Panc1 (cell line): ENCODE measurements at regions not wholly inside any gene's neighbourhood (a gene's known extent, or its start where the extent isn't known, plus 50 kb on each side); places are given as distances from the start of the nearest gene placed in this dataset.
"Not testable (repeated sequence)": the region's sequence is repeated elsewhere in the genome, so short reads cannot be mapped to it uniquely, and the experiment has no call there.

Experiments
- ATAC-seq: fragments of 200-7000 bp; cut with Tn5 transposase; 2 replicates; pipeline ENCODE4 v1.9.1; 2020; ENCODE audit warnings: mild to moderate bottlenecking, moderate library complexity
- BruUV-seq: library from RNA; stranded (reverse); fragments of 400-500 nt; replicated peaks from 2 replicates; lab custom pipeline; 2021; lab: Mats Ljungman, UMichigan
- CTCF ChIA-PET: fragments of 300-600 bp; sonication (Branson Sonifier 250); formaldehyde crosslinking; loops from one replicate; lab custom pipeline; 2022; ENCODE audit warnings: antibody characterized with exemption; lab: Charles Lee
- POLR2A ChIA-PET: fragments of 300-600 bp; sonication (Branson Sonifier 250); formaldehyde crosslinking; loops from one replicate; lab custom pipeline; 2022; ENCODE audit warnings: antibody characterized with exemption; lab: Charles Lee
- DNase-seq: peaks from one replicate; pipeline ENCODE4 v3.0.0-alpha.2; 2010; ENCODE audit warnings: low read depth, low spot score
- H3K27ac ChIP-seq: 2 replicates; pipeline ENCODE4 v1.5.1; 2011; ENCODE audit warnings: mild to moderate bottlenecking, low read length, inconsistent platforms
- H3K27me3 ChIP-seq: fragments of 200-500 bp; sonication (Bioruptor generic); 2 replicates; pipeline ENCODE4 v1.6.0; 2014; ENCODE audit warnings: low read length, inconsistent platforms; ENCODE audit not compliant: control insufficient read depth, insufficient read depth
- H3K36me3 ChIP-seq: fragments of 200-500 bp; sonication (Bioruptor generic); 2 replicates; pipeline ENCODE4 v1.5.1; 2014; ENCODE audit warnings: inconsistent platforms, mild to moderate bottlenecking, low read length, moderate library complexity; ENCODE audit not compliant: control insufficient read depth, insufficient read depth
- H3K4me1 ChIP-seq: 2 replicates; pipeline ENCODE4 v1.5.1; 2011; ENCODE audit warnings: inconsistent platforms, mild to moderate bottlenecking, low read length, moderate library complexity; ENCODE audit not compliant: control insufficient read depth, insufficient read depth
- H3K4me3 ChIP-seq, 2 experiments: 2 replicates each; pipeline ENCODE4 v1.5.1; 2011 to 2012; ENCODE audit warnings: low read depth in 2 of 2, low read length in 2 of 2, mild to moderate bottlenecking in 2 of 2, inconsistent platforms in 1 of 2, moderate library complexity in 1 of 2
- H3K9me3 ChIP-seq: fragments of 200-500 bp; sonication (Bioruptor generic); 2 replicates; pipeline ENCODE4 v1.5.1; 2014; ENCODE audit warnings: low read depth, mild to moderate bottlenecking, inconsistent platforms, low read length, moderate library complexity; ENCODE audit not compliant: control insufficient read depth, insufficient read depth
- CTCF ChIP-seq: fragments of 450-650 bp; IDR thresholded peaks from 2 replicates; pipeline ENCODE4 v1.5.1; 2017; ENCODE audit warnings: mild to moderate bottlenecking
- POLR2AphosphoS5 ChIP-seq: IDR thresholded peaks from 2 replicates; pipeline ENCODE4 v1.6.1; 2012; ENCODE audit warnings: mild to moderate bottlenecking, low read depth, low read length, moderate library complexity
- REST ChIP-seq, 2 experiments: IDR thresholded peaks; 2 replicates each; pipeline ENCODE4 v1.6.1; 2011 to 2012; ENCODE audit warnings: low read depth in 2 of 2, control low read depth in 1 of 2, low read length in 1 of 2, mild to moderate bottlenecking in 1 of 2, moderate library complexity in 1 of 2; ENCODE audit not compliant: insufficient read depth in 1 of 2
- SIN3A ChIP-seq: IDR thresholded peaks from 2 replicates; pipeline ENCODE4 v1.6.1; 2012; ENCODE audit warnings: low read depth, mild to moderate bottlenecking, low read length, moderate library complexity, borderline replicate concordance; ENCODE audit not compliant: insufficient read depth
- TCF7L2 ChIP-seq: IDR thresholded peaks from 2 replicates; pipeline ENCODE4 v1.6.1; 2011; ENCODE audit warnings: mild to moderate bottlenecking, low read depth, low read length, inconsistent platforms
- in situ Hi-C: cut with HindIII; loops from 2 replicates; pipeline ENCODE4 v1.10.0; 2016; ENCODE audit warnings: low sequenced_read_pairs, low pct_unique_long_range_greater_than_20kb
- intact Hi-C: fragments of 100-400 bp; cut with micrococcal nuclease; formaldehyde crosslinking; loops from one replicate; pipeline ENCODE4 v1.10.0; 2022; ENCODE audit not compliant: unreplicated experiment

GRCh38 chr6:147961481-147962141, 381.0 kb upstream of the SASH1 start:
- CTCF ChIA-PET: no interaction called here
- Histone ChIP-seq H3K4me3 (no peak overlapping the region), H3K4me1 (no peaks in the 10 kb centered on the region), H3K9me3 (no peaks in the 10 kb centered on the region), H3K27me3 (no peaks in the 10 kb centered on the region), H3K36me3 (no peaks in the 10 kb centered on the region), H3K27ac (no peak overlapping the region)
- intact Hi-C loops: no loop called here
- no peak for ATAC-seq
- in situ Hi-C loops: no loop called here
- no peak for DNase-seq
- TF ChIP-seq CTCF (no peak), POLR2AphosphoS5 (no peak), SIN3A (no peak), REST (IDR thresholded peaks at IDR 0.05; ENCODE audit: insufficient read depth in 1 of 2, low read depth in 2 of 2, low read length in 1 of 2) (no peak), TCF7L2 (no peak)
- POLR2A ChIA-PET: no interaction called here
- BruUV-seq: no TSS peak

GRCh38 chr6:147965448-147965847, 377.2 kb upstream of the SASH1 start:
- intact Hi-C loops, H3K27me3 ChIP-seq: not testable (repeated sequence)

GRCh38 chr6:147970970-147971369, 371.7 kb upstream of the SASH1 start:
- Histone ChIP-seq H3K36me3 (no peaks in the 10 kb centered on the region), H3K9me3 (no peaks in the 10 kb centered on the region), H3K4me1 (no peaks in the 10 kb centered on the region), H3K27me3 (no peaks in the 10 kb centered on the region), H3K27ac (no peak overlapping the region), H3K4me3 (no peak overlapping the region)
- in situ Hi-C loops: no loop called here
- BruUV-seq: no TSS peak
- ChIA-PET CTCF (no interaction called here), POLR2A (no interaction called here)
- no peak for TF ChIP-seq REST (IDR thresholded peaks at IDR 0.05; ENCODE audit: insufficient read depth in 1 of 2, low read depth in 2 of 2, low read length in 1 of 2)
- TF ChIP-seq CTCF: peak; percentile 29; the same call in 1 of the 2 replicates
- intact Hi-C loops: loop anchor here (1.0 to 10.0 kb wide), 2 partner anchors 16 to 466 kb away; partner anchors contain the start of gene SAMD5
- ATAC-seq: peak; percentile 62; the same call in 1 of the 2 replicates
- no peak for DNase-seq

More at GRCh38 chr6:147965448-147965847, 377.2 kb upstream of the SASH1 start:
- ATAC-seq, POLR2A ChIA-PET, H3K4me1 ChIP-seq, BruUV-seq, H3K36me3 ChIP-seq, DNase-seq, H3K27ac ChIP-seq, H3K9me3 ChIP-seq, CTCF ChIA-PET, in situ Hi-C loops, H3K4me3 ChIP-seq: not testable (repeated sequence)
